ENCODE measurements at regions not wholly inside any gene's neighbourhood (a gene's known extent, or its start where the extent isn't known, plus 50 kb on each side); places are given as distances from the start of the nearest gene placed in this dataset.
A peak's percentile ranks its signal among the peaks of the same experiment; 100 is the strongest.
"Not testable (repeated sequence)": the region's sequence is repeated elsewhere in the genome, so short reads cannot be mapped to it uniquely, and the experiment has no call there.

DNA sequence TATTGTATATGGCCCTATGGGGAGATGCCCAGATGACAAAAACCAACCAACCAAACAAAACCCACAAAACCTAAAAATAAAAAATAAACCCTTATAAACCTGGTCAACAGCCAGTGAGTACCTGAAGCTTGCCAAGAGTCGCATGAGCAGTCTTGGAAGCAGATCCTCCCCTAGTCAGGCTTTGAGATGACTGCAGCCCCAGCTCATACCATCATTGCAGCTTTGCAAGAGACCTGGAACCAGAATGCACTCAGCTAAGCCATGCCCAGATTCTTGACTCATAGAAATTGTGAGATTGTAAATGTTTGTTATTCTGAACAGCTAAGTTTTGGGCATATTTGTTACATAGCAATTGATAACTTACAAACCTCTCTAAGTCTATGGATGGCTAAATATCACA lies 326.8 kb downstream of the HLX start:
- DNase-seq = no peak

DNA sequence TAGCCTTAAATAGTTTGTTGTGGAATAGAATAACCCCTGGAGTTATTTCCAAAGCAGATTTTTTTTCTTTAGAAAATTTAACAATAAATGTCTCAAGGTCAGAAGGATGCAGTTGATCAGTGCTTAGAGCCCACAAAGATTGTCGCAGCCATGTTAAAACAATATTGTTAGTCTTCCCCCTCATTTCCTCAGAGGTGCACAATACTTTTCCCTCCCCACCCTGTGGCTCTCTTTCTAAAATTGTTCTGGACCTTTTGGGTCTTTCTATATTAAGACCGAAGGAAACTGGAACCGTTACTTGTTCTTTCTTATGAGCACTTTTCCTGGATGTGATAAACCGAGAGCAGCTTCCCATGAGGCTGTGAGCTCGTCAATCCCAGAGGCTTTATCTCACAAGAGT lies 333.7 kb downstream of the HLX start:
- no peak for DNase-seq

GRCh38 chr1:221217029-221217428 lies 337.8 kb downstream of the HLX start:
- no peak for DNase-seq

- DNase-seq = no peak
Observed at GRCh38 chr1:221223281-221223680, 344.0 kb downstream of the HLX start.

GRCh38 chr1:221227460-221227859 lies 348.2 kb downstream of the HLX start:
- no peak for DNase-seq

- DNase-seq = no peak
Observed at GRCh38 chr1:221227872-221228337, 348.7 kb downstream of the HLX start.

DNA sequence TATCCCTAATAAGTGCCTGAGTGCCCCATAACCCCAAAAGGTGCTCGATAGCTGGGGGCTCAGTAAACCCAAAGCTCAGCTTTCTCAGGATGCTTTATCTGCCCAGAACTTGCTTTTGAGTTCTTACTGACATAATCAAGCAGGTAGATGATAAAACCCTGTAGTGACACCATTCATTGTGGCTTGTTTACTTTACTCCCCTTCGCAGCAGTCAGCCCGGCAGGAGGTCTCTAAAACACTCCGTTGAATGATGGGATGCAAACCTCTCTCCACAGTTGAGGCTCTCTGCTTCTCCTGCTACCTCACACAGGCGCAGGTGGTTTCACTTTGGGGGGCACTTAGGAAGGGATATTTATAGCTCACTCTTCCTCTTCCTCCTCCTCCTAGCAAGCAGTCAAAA lies 349.4 kb downstream of the HLX start:
- peak; percentile 45 for DNase-seq

DNA sequence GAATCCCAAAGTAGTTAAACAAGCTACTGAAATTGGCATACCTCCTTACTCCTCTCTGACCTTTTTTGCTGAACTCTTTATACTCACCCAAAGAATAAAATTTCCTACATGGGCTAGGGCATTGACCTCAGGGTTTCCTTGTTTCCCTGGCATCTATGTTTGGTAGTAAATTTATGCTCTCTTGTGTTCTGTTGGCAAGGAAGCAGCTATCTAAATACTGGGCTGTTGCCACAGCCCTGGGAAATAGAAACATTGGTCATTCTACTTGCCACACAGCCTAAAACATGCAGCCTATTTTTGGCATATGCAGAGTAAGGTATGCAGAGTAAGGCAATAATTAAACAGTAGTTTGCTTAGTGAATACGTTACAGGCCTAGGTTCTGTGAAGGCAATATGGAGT lies 351.4 kb downstream of the HLX start:
- DNase-seq = no peak

DNA sequence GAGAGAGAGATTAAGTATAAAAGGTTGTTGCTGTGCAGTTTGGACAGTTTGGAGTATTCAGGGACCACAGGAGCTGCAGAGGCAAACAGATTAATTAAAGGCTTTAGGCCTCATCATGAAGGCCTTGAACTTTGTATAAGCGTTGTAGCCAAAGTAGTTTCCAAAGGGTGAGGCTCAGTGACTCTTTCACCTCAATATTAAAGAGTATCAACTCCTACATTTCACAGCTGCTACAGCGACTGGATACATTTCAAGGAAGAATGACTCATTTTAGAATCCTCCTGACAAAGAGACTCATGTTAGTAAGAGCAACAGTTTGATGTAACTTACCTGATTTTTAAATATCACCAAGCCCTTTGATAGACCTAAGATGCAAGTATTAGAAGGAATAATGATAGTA lies 355.5 kb downstream of the HLX start:
- DNase-seq = no peak

GRCh38 chr1:221237587-221237986 lies 358.3 kb downstream of the HLX start:
- DNase-seq = no peak

DNA sequence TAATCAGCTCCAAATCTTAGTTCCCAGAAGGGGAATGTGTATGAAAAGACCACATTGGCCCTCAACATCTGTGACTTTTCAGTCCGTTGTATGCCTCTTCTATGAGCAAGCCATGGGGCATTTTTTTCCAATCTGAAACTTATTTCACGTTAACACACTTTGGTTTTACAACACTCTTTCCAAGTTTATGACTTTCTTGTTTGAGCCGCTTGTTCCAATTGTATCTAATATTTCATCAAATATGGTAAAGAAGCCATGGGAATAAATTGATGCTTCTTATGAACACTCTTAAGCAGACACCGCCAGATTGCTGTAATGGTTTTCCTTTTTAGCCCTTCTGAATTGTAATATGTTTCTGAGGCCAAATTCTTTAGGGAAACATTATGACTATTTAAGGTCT lies 359.9 kb downstream of the HLX start:
- no peak for DNase-seq

DNA sequence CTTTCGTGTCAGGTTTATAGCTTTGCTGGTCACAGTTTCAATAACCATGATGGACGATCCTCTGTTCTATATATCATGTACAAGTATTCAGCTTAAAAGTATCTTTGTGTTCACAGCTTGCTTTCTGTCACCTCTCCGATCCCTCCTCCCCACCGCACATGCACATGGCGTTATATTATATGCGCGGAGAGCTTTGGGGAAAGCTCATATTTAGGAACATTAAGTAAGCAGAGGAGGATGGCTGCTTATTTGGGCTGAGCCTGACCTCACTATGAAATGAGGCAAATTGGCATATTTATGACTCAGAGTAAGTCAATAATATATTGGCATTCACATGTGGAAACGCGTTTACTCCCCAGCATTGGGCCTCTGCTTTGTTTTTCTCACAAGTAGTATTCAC lies 360.5 kb downstream of the HLX start:
- no peak for DNase-seq

DNA sequence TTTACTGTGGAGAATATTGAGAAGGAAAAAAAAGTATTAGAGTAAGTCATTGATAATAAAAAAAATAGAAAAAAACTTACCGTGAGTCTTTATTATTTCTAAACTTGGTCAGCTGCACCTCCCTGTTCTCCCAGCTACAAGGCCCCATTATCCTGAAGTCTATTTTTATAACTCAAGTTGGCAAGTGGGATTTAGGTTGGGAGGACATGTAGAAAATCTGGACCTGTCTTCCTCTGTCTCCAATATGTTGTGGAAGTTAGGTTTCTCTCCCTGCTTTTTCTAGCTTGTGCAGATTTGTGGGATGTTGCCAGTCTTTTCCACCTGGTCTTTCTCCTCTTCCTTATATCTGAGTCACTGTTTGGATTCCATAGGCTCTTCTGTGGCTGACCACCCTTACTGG lies 361.4 kb downstream of the HLX start:
- no peak for DNase-seq

DNA sequence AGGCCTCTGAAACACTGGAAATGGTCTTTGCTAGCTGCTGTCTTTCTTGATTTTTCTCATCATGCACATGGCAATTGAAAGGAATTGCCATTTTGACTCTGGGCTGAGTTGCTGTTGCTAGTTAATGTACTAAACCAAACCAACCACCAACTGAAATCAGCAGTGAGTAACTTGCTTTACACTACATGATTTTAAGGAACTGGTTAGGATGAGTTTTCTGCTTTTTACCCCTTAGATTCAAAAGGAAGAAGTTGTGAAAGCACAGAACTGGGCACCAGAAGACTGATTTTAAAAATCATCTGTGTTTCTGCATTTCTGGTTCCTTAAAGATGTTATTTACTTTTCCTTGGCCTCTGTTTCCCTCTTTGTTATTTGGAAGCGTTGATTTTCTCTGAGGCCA lies 361.9 kb downstream of the HLX start:
- DNase-seq = no peak

DNA sequence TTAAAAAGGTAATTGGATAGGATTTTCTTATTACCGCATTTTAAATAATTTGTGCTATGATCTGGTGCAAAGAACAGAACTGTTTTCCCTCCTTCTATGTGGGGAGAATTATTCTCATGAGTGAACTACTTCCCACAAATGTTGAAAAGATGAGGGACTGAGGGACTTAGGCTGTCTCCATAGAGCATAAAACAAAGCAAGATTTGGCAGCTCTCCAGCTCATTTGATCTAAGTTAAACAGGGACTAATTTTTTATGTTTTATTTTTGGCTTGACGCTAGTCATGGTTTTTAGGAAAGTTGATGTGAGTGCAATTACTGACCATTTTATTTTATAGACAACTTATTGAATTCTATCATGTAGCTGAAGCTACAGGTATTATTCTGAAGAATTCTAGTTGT lies 362.3 kb downstream of the HLX start:
- no peak for DNase-seq

- DNase-seq = no peak
Observed at GRCh38 chr1:221246067-221246466, 366.8 kb downstream of the HLX start.

- no peak for DNase-seq
Observed at GRCh38 chr1:221246628-221247415, 367.6 kb downstream of the HLX start.

- no peak for DNase-seq
Observed at GRCh38 chr1:221251580-221251979, 372.3 kb downstream of the HLX start.

GRCh38 chr1:221254813-221255212 lies 375.6 kb downstream of the HLX start:
- DNase-seq = no peak

DNA sequence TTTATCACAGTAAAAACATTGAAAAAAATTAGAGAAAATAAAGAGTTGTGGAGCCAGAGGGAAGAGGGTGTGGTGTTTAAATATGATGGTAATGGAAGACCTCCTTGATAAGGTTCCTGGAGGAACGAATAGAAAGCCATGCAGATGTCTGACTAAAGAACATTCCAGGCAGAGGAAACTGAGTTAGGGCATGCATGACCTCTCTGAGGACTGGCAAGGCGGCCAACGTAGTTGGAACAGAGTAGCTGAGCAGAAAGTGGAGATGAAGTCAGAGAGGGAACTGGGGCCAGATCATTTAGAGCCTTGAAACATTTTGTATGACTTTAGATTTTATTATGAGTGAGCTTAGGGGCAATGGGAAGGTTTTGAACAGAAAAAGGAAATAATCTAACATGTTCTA lies 377.5 kb downstream of the HLX start:
- no peak for DNase-seq

DNA sequence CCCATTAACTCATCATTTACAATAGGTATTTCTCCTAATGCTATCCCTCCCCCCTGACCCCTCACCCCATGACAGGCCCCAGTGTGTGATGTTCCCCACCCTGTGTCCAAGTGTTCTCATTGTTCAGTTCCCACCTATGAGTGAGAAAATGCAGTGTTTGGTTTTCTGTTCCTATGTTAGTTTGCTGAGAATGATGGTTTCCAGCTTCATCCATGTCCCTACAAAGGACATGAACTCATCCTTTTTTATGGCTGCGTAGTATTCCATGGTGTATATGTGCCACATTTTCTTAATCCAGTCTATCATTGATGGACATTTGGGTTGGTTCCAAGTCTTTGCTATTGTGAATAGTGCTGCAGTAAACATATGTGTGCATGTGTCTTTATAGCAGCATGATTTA lies 378.3 kb downstream of the HLX start:
- DNase-seq = not testable (repeated sequence)

- DNase-seq = not testable (repeated sequence)
Observed at GRCh38 chr1:221262677-221263076, 383.4 kb downstream of the HLX start.

- peak; percentile 75 for DNase-seq
Observed at GRCh38 chr1:221263831-221264767, 384.9 kb downstream of the HLX start.

DNA sequence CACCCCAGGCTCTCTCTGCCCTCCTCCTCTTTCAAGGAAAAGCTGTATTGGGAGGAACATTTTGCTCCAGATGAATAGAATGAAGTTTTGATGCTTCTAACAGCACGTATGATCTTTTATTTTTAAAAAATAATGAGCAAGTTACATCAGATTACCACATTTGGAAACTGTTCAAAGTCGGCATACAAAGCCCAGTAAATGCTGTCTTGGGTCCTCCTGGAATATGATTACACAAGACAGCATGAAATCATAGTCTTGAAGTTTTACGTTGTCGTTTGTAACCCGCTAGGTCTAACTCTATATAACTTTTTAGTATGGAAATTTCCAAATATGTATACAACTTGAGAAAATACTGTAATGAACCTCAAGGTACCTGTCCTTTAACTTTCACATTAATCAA lies 385.6 kb downstream of the HLX start:
- no peak for DNase-seq
